OCI-LY3 (cell line): ENCODE measurements at regions not wholly inside any gene's neighbourhood (a gene's known extent, or its start where the extent isn't known, plus 50 kb on each side); places are given as distances from the start of the nearest gene placed in this dataset.

Experiments
- EZH2phosphoT487 ChIP-seq: fragments of 200-600 bp; shearing (Covaris generic); IDR thresholded peaks from 2 replicates; pipeline ENCODE4 v1.6.1; 2018; ENCODE audit warnings: antibody characterized with exemption, mixed run types, low read depth
- TF ChIP-seq, protein P1 (sequence below): fragments of 200-600, 300-600 bp; sonication (generic); IDR thresholded peaks from 2 replicates; pipeline ENCODE4 v1.5.1; 2014; ENCODE audit warnings: antibody characterized with exemption, low read length, low read depth

GRCh38 chr7:46653848-46654247 is 732.8 kb upstream of the IGFBP3 start:
- TF ChIP-seq, protein P1, sequence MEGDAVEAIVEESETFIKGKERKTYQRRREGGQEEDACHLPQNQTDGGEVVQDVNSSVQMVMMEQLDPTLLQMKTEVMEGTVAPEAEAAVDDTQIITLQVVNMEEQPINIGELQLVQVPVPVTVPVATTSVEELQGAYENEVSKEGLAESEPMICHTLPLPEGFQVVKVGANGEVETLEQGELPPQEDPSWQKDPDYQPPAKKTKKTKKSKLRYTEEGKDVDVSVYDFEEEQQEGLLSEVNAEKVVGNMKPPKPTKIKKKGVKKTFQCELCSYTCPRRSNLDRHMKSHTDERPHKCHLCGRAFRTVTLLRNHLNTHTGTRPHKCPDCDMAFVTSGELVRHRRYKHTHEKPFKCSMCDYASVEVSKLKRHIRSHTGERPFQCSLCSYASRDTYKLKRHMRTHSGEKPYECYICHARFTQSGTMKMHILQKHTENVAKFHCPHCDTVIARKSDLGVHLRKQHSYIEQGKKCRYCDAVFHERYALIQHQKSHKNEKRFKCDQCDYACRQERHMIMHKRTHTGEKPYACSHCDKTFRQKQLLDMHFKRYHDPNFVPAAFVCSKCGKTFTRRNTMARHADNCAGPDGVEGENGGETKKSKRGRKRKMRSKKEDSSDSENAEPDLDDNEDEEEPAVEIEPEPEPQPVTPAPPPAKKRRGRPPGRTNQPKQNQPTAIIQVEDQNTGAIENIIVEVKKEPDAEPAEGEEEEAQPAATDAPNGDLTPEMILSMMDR: no peak
- no peak for TF ChIP-seq EZH2phosphoT487
